Upper lobe of left lung (tissue), 6 donors: ENCODE measurements at regions not wholly inside any gene's neighbourhood (a gene's known extent, or its start where the extent isn't known, plus 50 kb on each side); places are given as distances from the start of the nearest gene placed in this dataset.
A peak's percentile ranks its signal among the peaks of the same experiment; 100 is the strongest.

ENCODE experiments used
- ATAC-seq, 2 donors: fragments of 200-7000 bp; cut with Tn5 transposase; one replicate each; pipeline ENCODE4 v1.9.1; 2022; ENCODE audit warnings: mild to moderate bottlenecking in 2 of 2, moderate library complexity in 2 of 2; ENCODE audit not compliant: low FRiP score in 2 of 2
- DNase-seq, 2 donors: peaks; one replicate each; pipeline ENCODE4 v3.0.0-alpha.2; 2019 to 2020
- H3K27ac ChIP-seq, 4 donors: fragments of 200-600 bp; sonication (generic); one replicate each; pipeline ENCODE4 v1.5.1; 2016 to 2019
- H3K27me3 ChIP-seq, 4 donors: fragments of 200-600 bp; sonication (generic); one replicate each; pipeline ENCODE4 v1.5.1; 2017 to 2019
- H3K36me3 ChIP-seq, 4 donors: fragments of 200-600 bp; sonication (generic); one replicate each; pipeline ENCODE4 v1.5.1; 2016 to 2019
- H3K4me1 ChIP-seq, 4 donors: fragments of 200-600 bp; sonication (generic); one replicate each; pipeline ENCODE4 v1.5.1; 2018 to 2019
- H3K4me3 ChIP-seq, 4 donors: fragments of 200-600 bp; sonication (generic); one replicate each; pipeline ENCODE4 v1.5.1; 2017 to 2019; ENCODE audit warnings: mild to moderate bottlenecking in 2 of 4, moderate library complexity in 1 of 4
- H3K9me3 ChIP-seq, 4 donors: fragments of 200-600 bp; sonication (generic); one replicate each; pipeline ENCODE4 v1.5.1; 2018 to 2019
- EP300 ChIP-seq, 4 donors: sonication (generic); formaldehyde crosslinking; IDR thresholded peaks; one replicate each; pipeline ENCODE4 v1.5.1; 2017; ENCODE audit warnings: antibody characterized with exemption in 4 of 4, control low read depth in 2 of 4
- POLR2A ChIP-seq, 4 donors: fragments of 450-650 bp; IDR thresholded peaks; one replicate each; pipeline ENCODE4 v1.5.1; 2016 to 2017; ENCODE audit warnings: antibody characterized with exemption in 4 of 4, mild to moderate bottlenecking in 2 of 4
- POLR2AphosphoS5 ChIP-seq, 2 donors: sonication (generic); formaldehyde crosslinking; IDR thresholded peaks; one replicate each; pipeline ENCODE4 v1.5.1; 2017; ENCODE audit warnings: antibody characterized with exemption in 2 of 2
- WGBS, 2 donors: methylation state at CpG; one replicate each; pipeline ENCODE4 v1.1.5; 2017 to 2018; 5-methylcytosine and 5-hydroxymethylcytosine counted together
- TF ChIP-seq, protein P1 (sequence below), 6 experiments: fragments of 450-650 bp in 4 of 6; fragments of 200-600 bp in 2 of 6; sonication (generic) in 2 of 6; IDR thresholded peaks; one replicate each; pipeline ENCODE4 v1.5.1; 2016 to 2019; ENCODE audit warnings: antibody characterized with exemption in 6 of 6
- donor health status: DM: no; HTN: no; CAD: no; lungs with moderate emphysema.
- donor health status: DM: no; HTN: yes; CAD: no; lungs with severe emphysema.

- peaks cover 9 to 20% (median 12%) of the 10 kb centered on the region in 4 donors for H3K4me1 ChIP-seq
- no peaks in the 10 kb centered on the region for H3K9me3 ChIP-seq
- DNase-seq (no peak), ATAC-seq (no peak)
- WGBS, 2 donors: 96 to 100% methylated on average over 4 to 7 of the region's 7 CpGs
- no peak overlapping the region for H3K4me3 ChIP-seq
- H3K36me3 ChIP-seq: no peaks in the 10 kb centered on the region
- H3K27ac ChIP-seq: peak overlapping the region in 3 of 4 donors; percentile 70 to 75 (median 70)
- no peaks in the 10 kb centered on the region for H3K27me3 ChIP-seq
- no peak for TF ChIP-seq EP300 (IDR thresholded peaks at IDR 0.05)
Measured at GRCh38 chr20:50439539-50440453, 70.4 kb upstream of the PTPN1 start.

- TF ChIP-seq POLR2A (IDR thresholded peaks at IDR 0.05) (no peak), EP300 (IDR thresholded peaks at IDR 0.05) (no peak), POLR2AphosphoS5 (IDR thresholded peaks at IDR 0.05) (no peak)
- TF ChIP-seq, protein P1, sequence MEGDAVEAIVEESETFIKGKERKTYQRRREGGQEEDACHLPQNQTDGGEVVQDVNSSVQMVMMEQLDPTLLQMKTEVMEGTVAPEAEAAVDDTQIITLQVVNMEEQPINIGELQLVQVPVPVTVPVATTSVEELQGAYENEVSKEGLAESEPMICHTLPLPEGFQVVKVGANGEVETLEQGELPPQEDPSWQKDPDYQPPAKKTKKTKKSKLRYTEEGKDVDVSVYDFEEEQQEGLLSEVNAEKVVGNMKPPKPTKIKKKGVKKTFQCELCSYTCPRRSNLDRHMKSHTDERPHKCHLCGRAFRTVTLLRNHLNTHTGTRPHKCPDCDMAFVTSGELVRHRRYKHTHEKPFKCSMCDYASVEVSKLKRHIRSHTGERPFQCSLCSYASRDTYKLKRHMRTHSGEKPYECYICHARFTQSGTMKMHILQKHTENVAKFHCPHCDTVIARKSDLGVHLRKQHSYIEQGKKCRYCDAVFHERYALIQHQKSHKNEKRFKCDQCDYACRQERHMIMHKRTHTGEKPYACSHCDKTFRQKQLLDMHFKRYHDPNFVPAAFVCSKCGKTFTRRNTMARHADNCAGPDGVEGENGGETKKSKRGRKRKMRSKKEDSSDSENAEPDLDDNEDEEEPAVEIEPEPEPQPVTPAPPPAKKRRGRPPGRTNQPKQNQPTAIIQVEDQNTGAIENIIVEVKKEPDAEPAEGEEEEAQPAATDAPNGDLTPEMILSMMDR (IDR thresholded peaks at IDR 0.05): no peak
Measured at GRCh38 chr20:50442512-50442911, 67.7 kb upstream of the PTPN1 start.

DNA sequence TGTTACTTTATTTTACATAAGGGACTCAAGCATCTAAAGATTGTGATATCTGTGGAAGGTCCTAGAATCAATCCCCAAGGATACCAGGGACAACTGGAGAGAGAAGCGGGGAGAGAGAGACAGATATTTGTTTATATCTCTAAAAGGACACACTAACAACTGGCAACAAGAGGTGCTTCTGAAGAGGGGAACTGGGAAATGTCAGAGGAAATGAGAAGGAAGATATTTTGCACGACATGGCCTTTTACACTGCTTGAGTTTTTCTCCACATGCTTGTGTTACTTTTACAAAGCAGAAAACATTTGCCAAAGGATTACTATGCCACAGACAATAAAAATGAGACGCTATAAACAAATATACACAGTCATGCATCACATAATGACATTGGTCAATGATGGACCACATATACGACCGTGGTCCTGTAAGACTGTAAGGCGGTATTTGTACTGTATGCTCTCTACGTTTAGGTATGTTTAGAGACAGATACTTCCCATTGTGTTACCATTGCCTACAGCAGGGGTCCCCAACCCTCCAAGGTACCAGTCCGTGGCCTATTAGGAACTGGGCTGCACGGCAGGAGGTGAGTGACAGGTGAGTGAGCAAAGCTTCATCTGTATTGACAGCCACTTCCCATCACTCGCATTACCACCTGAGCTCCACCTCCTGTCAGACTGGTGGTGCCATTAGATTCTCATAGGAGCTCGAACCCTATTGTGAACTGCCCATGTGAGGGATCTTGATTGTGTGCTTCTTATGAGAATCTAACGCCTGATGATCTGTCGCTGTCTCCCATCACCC lies 64.6 kb upstream of the PTPN1 start:
- ATAC-seq (no peak), DNase-seq (no peak)
- 77 to 81% methylated on average over 13 of the region's 13 CpGs for WGBS, 2 donors
- Histone ChIP-seq H3K9me3 (no peaks in the 10 kb centered on the region), H3K4me3 (no peak overlapping the region), H3K27ac (peak overlapping the region in 2 of 4 donors; percentile 75 to 79), H3K4me1 (peaks cover 31 to 40% (median 32%) of the 10 kb centered on the region in 4 donors), H3K36me3 (no peaks in the 10 kb centered on the region), H3K27me3 (no peaks in the 10 kb centered on the region)
- TF ChIP-seq POLR2AphosphoS5 (IDR thresholded peaks at IDR 0.05) (no peak), EP300 (IDR thresholded peaks at IDR 0.05) (no peak), POLR2A (IDR thresholded peaks at IDR 0.05) (no peak)
- TF ChIP-seq, protein P1 (IDR thresholded peaks at IDR 0.05): no peak

More at GRCh38 chr20:50442512-50442911, 67.7 kb upstream of the PTPN1 start:
- Histone ChIP-seq H3K36me3 (no peaks in the 10 kb centered on the region), H3K4me1 (peaks cover 25 to 37% (median 27%) of the 10 kb centered on the region in 4 donors), H3K4me3 (no peak overlapping the region), H3K27me3 (no peaks in the 10 kb centered on the region), H3K27ac (peak overlapping the region; percentile 7 to 84 (median 38)), H3K9me3 (no peaks in the 10 kb centered on the region)
- DNase-seq: no peak
- no peak for ATAC-seq
- 54 to 56% methylated on average over 4 of the region's 4 CpGs for WGBS, 2 donors

- ATAC-seq (peak in 1 of 2 donors; percentile 41), DNase-seq (peak in 1 of 2 donors; percentile 77)
- no peaks in the 10 kb centered on the region for H3K9me3 ChIP-seq
- H3K36me3 ChIP-seq: no peaks in the 10 kb centered on the region
- TF ChIP-seq, protein P1 (IDR thresholded peaks at IDR 0.05): no peak
- TF ChIP-seq POLR2A (IDR thresholded peaks at IDR 0.05) (peak in 1 of 4 donors; percentile 14), EP300 (IDR thresholded peaks at IDR 0.05) (peak; percentile 70 to 83 (median 74)), POLR2AphosphoS5 (IDR thresholded peaks at IDR 0.05) (peak in 1 of 2 donors; percentile 22)
- H3K4me1 ChIP-seq: peaks cover 33 to 45% (median 40%) of the 10 kb centered on the region in 4 donors
- H3K27me3 ChIP-seq: no peaks in the 10 kb centered on the region
- peak overlapping the region; percentile 55 to 79 (median 76) for H3K27ac ChIP-seq
- WGBS, 2 donors: 54 to 64% methylated on average over 16 of the region's 16 CpGs
- no peak overlapping the region for H3K4me3 ChIP-seq
Measured at GRCh38 chr20:50446351-50447101, 63.7 kb upstream of the PTPN1 start.
